ENCODE measurements at regions not wholly inside any gene's neighbourhood (a gene's known extent, or its start where the extent isn't known, plus 50 kb on each side); places are given as distances from the start of the nearest gene placed in this dataset.

DNA sequence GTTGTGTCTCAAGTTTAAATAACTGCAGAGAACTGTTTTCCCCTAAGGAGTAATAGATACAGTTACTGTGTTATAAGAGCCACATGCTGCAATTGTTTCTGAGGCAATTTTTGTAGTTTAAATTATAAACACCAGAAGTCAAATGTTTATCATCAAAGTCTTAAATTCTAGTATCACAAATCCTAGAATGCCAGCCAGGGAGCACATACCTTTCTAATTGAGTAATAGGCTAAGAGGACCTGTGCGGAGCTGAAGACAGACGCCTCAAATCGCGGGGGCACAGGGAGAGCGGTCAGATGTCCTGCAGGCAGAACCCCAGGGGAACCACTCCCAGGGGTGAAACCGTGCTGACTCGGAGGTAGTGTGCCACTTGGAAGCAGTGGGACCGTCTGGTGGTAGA is 65.2 kb upstream of the TNFRSF19 start:
- Histone ChIP-seq H3K9me1 (replicated peaks; ENCODE audit: control insufficient read depth, extremely low read depth, insufficient read depth, low read length) (no peaks in the 10 kb centered on the region), H3K4me2 (ENCODE audit: insufficient read depth, low read length) (no peak overlapping the region), H3K4me1 (ENCODE audit: control insufficient read depth, extremely low read depth, insufficient read depth, low read length) (no peaks in the 10 kb centered on the region), H3K9ac (replicated peaks; ENCODE audit: extremely low read depth, insufficient read depth, low read length) (no peak overlapping the region), H3K36me3 (ENCODE audit: control insufficient read depth in 2 of 2, extremely low read depth in 1 of 2, insufficient read depth in 2 of 2, low read length in 2 of 2) (no peaks in the 10 kb centered on the region), H3K27ac (ENCODE audit: insufficient read depth, low read depth, low read length) (no peak overlapping the region), H3K9me3 (replicated peaks; ENCODE audit: control insufficient read depth, insufficient read depth, low read length) (no peaks in the 10 kb centered on the region), H3K79me2 (ENCODE audit: control insufficient read depth, insufficient read depth, low read length) (no peaks in the 10 kb centered on the region), H3K4me3 (replicated peaks in 1 of 3; ENCODE audit: insufficient read depth in 1 of 3, low read depth in 1 of 3, low read length in 3 of 3) (no peak overlapping the region), H4K20me1 (replicated peaks; ENCODE audit: control insufficient read depth, extremely low read depth, insufficient read depth, low read length) (no peaks in the 10 kb centered on the region), H2AFZ (ENCODE audit: low read depth, low read length) (no peak overlapping the region), H3K27me3 (ENCODE audit: control insufficient read depth in 2 of 2, insufficient read depth in 2 of 2, low read length in 2 of 2) (peaks cover 0 to 7% of the 10 kb centered on the region in 2 experiments)
- no peak for DNase-seq (ENCODE audit: low read depth, low spot score)
- ChIA-PET CTCF (interaction anchor here (0.7 kb wide), 1 partner anchor 8 kb away, joined by 5 read pairs; no protein-coding TSS in a partner anchor), POLR2A (no interaction called here)
- BruUV-seq (replicated peaks) = no TSS peak
- TF ChIP-seq MYC (IDR thresholded peaks at IDR 0.05; ENCODE audit: low read depth, low read length) = no peak
- dilution Hi-C loops (cut with MboI; ENCODE audit: extremely low pct_ligation_motif_present, low sequenced_read_pairs) (no loop called here), intact Hi-C loops (cut with micrococcal nuclease) (no loop called here)
- no peak for FAIRE-seq

DNA sequence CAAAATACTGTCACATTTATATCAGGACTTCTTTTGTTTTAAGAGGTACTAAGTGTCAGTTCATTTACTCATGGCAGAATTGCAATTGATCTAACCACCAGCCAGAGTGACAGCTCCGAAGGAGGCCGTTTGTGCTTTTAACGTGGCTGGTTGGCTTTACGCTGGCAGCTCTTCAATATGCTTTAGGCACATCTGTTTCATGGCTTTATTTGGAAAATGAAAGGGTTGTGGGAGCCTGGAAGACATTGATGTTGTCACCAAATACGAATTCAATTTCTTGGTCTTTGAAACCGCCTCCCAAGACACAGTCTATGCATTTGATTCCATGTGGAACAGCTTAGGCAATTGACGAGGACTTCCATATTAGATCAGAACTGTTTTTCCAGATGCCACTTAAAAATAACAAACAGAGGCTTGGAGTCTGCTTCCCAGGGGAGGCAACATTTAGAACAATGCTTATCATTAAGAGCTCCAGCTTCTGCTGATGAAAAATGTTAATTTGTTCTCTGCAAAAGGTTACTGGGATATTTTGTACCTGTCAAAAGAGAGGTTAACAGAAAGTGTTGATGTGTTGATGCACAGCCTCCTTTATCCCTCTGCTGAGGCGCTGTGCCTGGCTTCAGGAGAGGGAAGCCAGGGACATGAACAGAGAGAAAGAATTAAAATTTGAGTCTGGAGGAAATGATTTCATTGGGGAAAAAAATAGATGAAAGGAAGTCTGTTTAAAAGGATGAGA is 64.0 kb upstream of the TNFRSF19 start:
- Histone ChIP-seq H3K27me3 (ENCODE audit: control insufficient read depth in 2 of 2, insufficient read depth in 2 of 2, low read length in 2 of 2) (peaks cover 0 to 6% of the 10 kb centered on the region in 2 experiments), H3K79me2 (ENCODE audit: control insufficient read depth, insufficient read depth, low read length) (no peaks in the 10 kb centered on the region), H3K36me3 (ENCODE audit: control insufficient read depth in 2 of 2, extremely low read depth in 1 of 2, insufficient read depth in 2 of 2, low read length in 2 of 2) (no peaks in the 10 kb centered on the region), H3K4me3 (replicated peaks in 1 of 3; ENCODE audit: insufficient read depth in 1 of 3, low read depth in 1 of 3, low read length in 3 of 3) (no peak overlapping the region), H3K9me1 (replicated peaks; ENCODE audit: control insufficient read depth, extremely low read depth, insufficient read depth, low read length) (no peaks in the 10 kb centered on the region), H3K4me1 (ENCODE audit: control insufficient read depth, extremely low read depth, insufficient read depth, low read length) (no peaks in the 10 kb centered on the region), H3K4me2 (ENCODE audit: insufficient read depth, low read length) (no peak overlapping the region), H3K9me3 (replicated peaks; ENCODE audit: control insufficient read depth, insufficient read depth, low read length) (no peaks in the 10 kb centered on the region), H3K9ac (replicated peaks; ENCODE audit: extremely low read depth, insufficient read depth, low read length) (no peak overlapping the region), H2AFZ (ENCODE audit: low read depth, low read length) (no peak overlapping the region), H3K27ac (ENCODE audit: insufficient read depth, low read depth, low read length) (no peak overlapping the region), H4K20me1 (replicated peaks; ENCODE audit: control insufficient read depth, extremely low read depth, insufficient read depth, low read length) (no peaks in the 10 kb centered on the region)
- POLR2A ChIA-PET = no interaction called here
- FAIRE-seq (no peak), DNase-seq (ENCODE audit: low read depth, low spot score) (no peak)
- CTCF ChIA-PET = no interaction called here
- BruUV-seq (replicated peaks) = no TSS peak
- dilution Hi-C loops (cut with MboI; ENCODE audit: extremely low pct_ligation_motif_present, low sequenced_read_pairs) (no loop called here), intact Hi-C loops (cut with micrococcal nuclease) (no loop called here)
- no peak for TF ChIP-seq FOS (IDR thresholded peaks at IDR 0.05; ENCODE audit: borderline replicate concordance, insufficient read depth, low read length)

All from endothelial cell of umbilical vein (primary cell).